ENCODE measurements at regions not wholly inside any gene's neighbourhood (a gene's known extent, or its start where the extent isn't known, plus 50 kb on each side); places are given as distances from the start of the nearest gene placed in this dataset.

- no peak for DNase-seq
These were observed 220.3 kb upstream of the RTL1 start for GRCh38 chr14:101123618-101124510.

GRCh38 chr14:101124815-101125214, 221.3 kb upstream of the RTL1 start:
- no peak for DNase-seq

- no peak for DNase-seq
These were observed 221.8 kb upstream of the RTL1 start for GRCh38 chr14:101125313-101125712.

GRCh38 chr14:101125719-101126651, 222.5 kb upstream of the RTL1 start:
- DNase-seq = no peak

- no peak for DNase-seq
These were observed 223.2 kb upstream of the RTL1 start for GRCh38 chr14:101126731-101127130.

GRCh38 chr14:101127224-101127623, 223.7 kb upstream of the RTL1 start:
- DNase-seq = no peak

GRCh38 chr14:101128478-101129321, 225.2 kb upstream of the RTL1 start:
- DNase-seq = no peak

- no peak for DNase-seq
These were observed 226.1 kb upstream of the RTL1 start for GRCh38 chr14:101129521-101130167.

GRCh38 chr14:101130861-101131260, 227.3 kb upstream of the RTL1 start:
- no peak for DNase-seq

GRCh38 chr14:101131451-101131916, 228.0 kb upstream of the RTL1 start:
- no peak for DNase-seq

- DNase-seq = no peak
These were observed 228.6 kb upstream of the RTL1 start for GRCh38 chr14:101132051-101132571.

GRCh38 chr14:101132588-101132987, 229.1 kb upstream of the RTL1 start:
- no peak for DNase-seq

GRCh38 chr14:101133068-101133467, 229.5 kb upstream of the RTL1 start:
- no peak for DNase-seq

GRCh38 chr14:101134161-101134631, 230.7 kb upstream of the RTL1 start:
- DNase-seq = no peak

- no peak for DNase-seq
These were observed 231.4 kb upstream of the RTL1 start for GRCh38 chr14:101134851-101135433.

- DNase-seq = no peak
These were observed 232.5 kb upstream of the RTL1 start for GRCh38 chr14:101135796-101136742.

GRCh38 chr14:101137234-101137633, 233.7 kb upstream of the RTL1 start:
- no peak for DNase-seq

- DNase-seq = no peak
These were observed 244.3 kb upstream of the RTL1 start for GRCh38 chr14:101147848-101148247.

GRCh38 chr14:101150039-101150610, 246.6 kb upstream of the RTL1 start:
- DNase-seq = no peak
